Progenitor cell of endocrine pancreas (in vitro differentiated cells): ENCODE measurements at regions not wholly inside any gene's neighbourhood (a gene's known extent, or its start where the extent isn't known, plus 50 kb on each side); places are given as distances from the start of the nearest gene placed in this dataset.

ENCODE experiments used
- DNase-seq: peaks from one replicate; pipeline ENCODE4 v3.0.0; 2021; ENCODE audit warnings: low spot score; ENCODE audit not compliant: unreplicated experiment
- H3K27ac Mint-ChIP-seq: 2 replicates; pipeline ENCODE4 v1.8.0; 2021; ENCODE audit warnings: mild to moderate bottlenecking, moderate library complexity, mixed read lengths
- H3K27me3 Mint-ChIP-seq: 2 replicates; pipeline ENCODE4 v1.8.0; 2021; ENCODE audit warnings: mixed read lengths
- H3K36me3 Mint-ChIP-seq: 2 replicates; pipeline ENCODE4 v1.8.0; 2022; ENCODE audit warnings: mixed read lengths; ENCODE audit not compliant: insufficient read depth
- H3K4me1 Mint-ChIP-seq: 2 replicates; pipeline ENCODE4 v1.8.0; 2021; ENCODE audit warnings: low read depth, mixed read lengths
- H3K4me3 Mint-ChIP-seq: 2 replicates; pipeline ENCODE4 v1.8.0; 2021; ENCODE audit warnings: low read depth, mild to moderate bottlenecking, moderate library complexity, mixed read lengths
- H3K9me3 Mint-ChIP-seq: 2 replicates; pipeline ENCODE4 v1.8.0; 2021; ENCODE audit warnings: low read depth, mixed read lengths
- TF ChIP-seq, protein P1 (sequence below): fragments of 200-600 bp; sonication (generic); IDR thresholded peaks from one replicate; pipeline ENCODE4 v1.5.0; 2021; ENCODE audit warnings: antibody characterized with exemption, mild to moderate bottlenecking; ENCODE audit not compliant: unreplicated experiment

DNA sequence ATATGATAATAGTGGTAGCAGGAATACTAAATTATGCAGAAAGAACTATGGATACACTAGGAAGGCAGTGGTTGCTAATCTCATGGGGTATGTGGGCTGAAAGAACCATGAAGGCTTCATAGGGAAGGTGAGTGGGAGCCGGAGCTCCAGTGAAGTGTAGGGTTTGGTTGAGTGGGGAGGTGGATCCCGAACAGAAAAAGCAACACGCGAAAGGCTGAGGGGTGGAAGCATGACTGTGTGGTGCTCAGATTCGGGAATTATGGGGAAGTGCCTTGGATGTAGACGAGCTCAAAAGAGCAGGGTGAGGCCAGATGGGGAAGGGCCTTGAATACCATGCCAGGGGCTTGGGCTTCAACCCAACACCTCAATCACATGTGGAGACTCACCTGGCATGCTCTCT lies 715.1 kb downstream of the TYW1 start:
- Mint-ChIP-seq H3K9me3 (peaks cover 9% of the 10 kb centered on the region), H3K4me1 (no peaks in the 10 kb centered on the region), H3K4me3 (no peak overlapping the region), H3K36me3 (peaks cover 3% of the 10 kb centered on the region), H3K27me3 (no peaks in the 10 kb centered on the region), H3K27ac (no peak overlapping the region)
- DNase-seq: no peak
- TF ChIP-seq, protein P1, sequence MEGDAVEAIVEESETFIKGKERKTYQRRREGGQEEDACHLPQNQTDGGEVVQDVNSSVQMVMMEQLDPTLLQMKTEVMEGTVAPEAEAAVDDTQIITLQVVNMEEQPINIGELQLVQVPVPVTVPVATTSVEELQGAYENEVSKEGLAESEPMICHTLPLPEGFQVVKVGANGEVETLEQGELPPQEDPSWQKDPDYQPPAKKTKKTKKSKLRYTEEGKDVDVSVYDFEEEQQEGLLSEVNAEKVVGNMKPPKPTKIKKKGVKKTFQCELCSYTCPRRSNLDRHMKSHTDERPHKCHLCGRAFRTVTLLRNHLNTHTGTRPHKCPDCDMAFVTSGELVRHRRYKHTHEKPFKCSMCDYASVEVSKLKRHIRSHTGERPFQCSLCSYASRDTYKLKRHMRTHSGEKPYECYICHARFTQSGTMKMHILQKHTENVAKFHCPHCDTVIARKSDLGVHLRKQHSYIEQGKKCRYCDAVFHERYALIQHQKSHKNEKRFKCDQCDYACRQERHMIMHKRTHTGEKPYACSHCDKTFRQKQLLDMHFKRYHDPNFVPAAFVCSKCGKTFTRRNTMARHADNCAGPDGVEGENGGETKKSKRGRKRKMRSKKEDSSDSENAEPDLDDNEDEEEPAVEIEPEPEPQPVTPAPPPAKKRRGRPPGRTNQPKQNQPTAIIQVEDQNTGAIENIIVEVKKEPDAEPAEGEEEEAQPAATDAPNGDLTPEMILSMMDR: no peak

GRCh38 chr7:67713451-67714056 lies 716.9 kb downstream of the TYW1 start:
- DNase-seq: no peak
- H3K27ac Mint-ChIP-seq: no peak overlapping the region
- peaks cover 4% of the 10 kb centered on the region for H3K4me1 Mint-ChIP-seq
- H3K4me3 Mint-ChIP-seq: no peak overlapping the region
- peaks cover 3% of the 10 kb centered on the region for H3K36me3 Mint-ChIP-seq
- TF ChIP-seq, protein P1: no peak
- H3K9me3 Mint-ChIP-seq: peaks cover 9% of the 10 kb centered on the region
- no peaks in the 10 kb centered on the region for H3K27me3 Mint-ChIP-seq

DNA sequence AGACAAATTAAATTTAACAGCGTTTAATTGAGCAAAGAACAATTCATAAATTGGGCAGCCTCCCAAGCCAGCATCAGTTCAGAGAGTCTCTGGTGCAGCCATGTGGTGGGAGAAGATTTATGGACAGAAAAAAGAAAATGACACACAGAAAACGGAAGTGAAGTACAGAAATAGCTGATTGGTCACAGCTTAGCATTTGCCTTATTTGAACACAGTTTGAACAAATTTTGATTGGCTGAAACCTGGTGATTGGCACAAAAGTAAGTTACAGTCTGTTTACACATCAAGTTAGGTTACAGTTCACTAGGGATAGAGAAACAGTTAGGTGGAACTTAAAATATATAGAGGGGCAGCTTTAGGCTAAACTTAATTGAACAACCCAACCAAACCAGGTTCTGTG lies 720.1 kb downstream of the TYW1 start:
- Mint-ChIP-seq H3K9me3 (peaks cover 8% of the 10 kb centered on the region), H3K27ac (no peak overlapping the region), H3K4me1 (peaks cover 9% of the 10 kb centered on the region), H3K27me3 (no peaks in the 10 kb centered on the region), H3K4me3 (no peak overlapping the region), H3K36me3 (no peaks in the 10 kb centered on the region)
- DNase-seq: no peak
- TF ChIP-seq, protein P1: no peak

- H3K9me3 Mint-ChIP-seq: peaks cover 8% of the 10 kb centered on the region
- H3K4me1 Mint-ChIP-seq: peaks cover 27% of the 10 kb centered on the region
- H3K27ac Mint-ChIP-seq: no peak overlapping the region
- no peaks in the 10 kb centered on the region for H3K27me3 Mint-ChIP-seq
- no peak overlapping the region for H3K4me3 Mint-ChIP-seq
- no peaks in the 10 kb centered on the region for H3K36me3 Mint-ChIP-seq
- no peak for DNase-seq
- TF ChIP-seq, protein P1: no peak
Observed at GRCh38 chr7:67723591-67723990, 727.0 kb downstream of the TYW1 start.

DNA sequence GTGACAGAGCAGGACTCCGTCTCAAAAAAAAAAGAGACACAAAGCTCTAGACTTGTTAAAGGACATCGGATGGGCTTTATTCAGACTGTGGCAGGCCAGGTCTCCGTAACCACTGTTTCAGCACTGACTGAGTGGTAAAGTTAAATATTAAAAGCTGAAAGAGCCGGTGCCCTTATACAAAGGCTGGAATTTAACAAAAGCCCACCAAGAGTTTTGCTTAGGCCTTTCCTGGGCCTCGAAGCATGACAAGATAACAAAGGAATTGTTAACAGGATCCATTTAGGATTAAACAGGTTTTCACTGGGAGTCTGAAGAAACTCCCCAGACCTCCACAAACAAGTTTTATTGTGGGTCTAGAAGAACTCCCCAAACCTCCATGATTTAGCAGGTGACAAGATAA lies 727.8 kb downstream of the TYW1 start:
- Mint-ChIP-seq H3K27me3 (no peaks in the 10 kb centered on the region), H3K27ac (no peak overlapping the region), H3K9me3 (peaks cover 8% of the 10 kb centered on the region), H3K36me3 (no peaks in the 10 kb centered on the region), H3K4me3 (no peak overlapping the region), H3K4me1 (peaks cover 28% of the 10 kb centered on the region)
- TF ChIP-seq, protein P1: no peak
- DNase-seq: no peak
